Lung microvascular endothelial cell (primary cell): ENCODE measurements at regions not wholly inside any gene's neighbourhood (a gene's known extent, or its start where the extent isn't known, plus 50 kb on each side); places are given as distances from the start of the nearest gene placed in this dataset.
A peak's percentile ranks its signal among the peaks of the same experiment; 100 is the strongest.

ENCODE experiments used
- DNase-seq, 2 donors: peaks; one replicate each; pipeline versions ENCODE4 v3.0.0 to v3.0.0-alpha.2; 2010; ENCODE audit warnings: low read depth in 2 of 2

DNA sequence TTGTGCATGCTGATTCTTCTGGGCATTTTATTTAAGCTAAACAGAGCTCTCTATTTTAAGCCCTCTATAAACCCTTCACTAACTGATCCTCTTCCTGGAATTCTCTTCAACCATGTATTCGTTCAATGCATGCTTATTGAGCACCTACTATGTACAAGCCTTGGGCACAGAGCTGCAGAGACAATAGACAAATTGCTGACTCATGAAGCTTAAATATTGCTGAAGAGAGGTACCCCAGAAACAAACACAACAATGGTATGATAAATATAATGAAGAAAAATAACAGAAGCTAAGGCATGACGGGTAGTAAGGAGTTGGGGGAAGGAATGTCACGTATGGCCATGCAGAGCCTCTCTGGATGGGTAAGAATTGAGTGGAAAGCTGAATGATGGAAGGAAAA is 222.2 kb downstream of the PPARGC1A start:
- DNase-seq = no peak

DNA sequence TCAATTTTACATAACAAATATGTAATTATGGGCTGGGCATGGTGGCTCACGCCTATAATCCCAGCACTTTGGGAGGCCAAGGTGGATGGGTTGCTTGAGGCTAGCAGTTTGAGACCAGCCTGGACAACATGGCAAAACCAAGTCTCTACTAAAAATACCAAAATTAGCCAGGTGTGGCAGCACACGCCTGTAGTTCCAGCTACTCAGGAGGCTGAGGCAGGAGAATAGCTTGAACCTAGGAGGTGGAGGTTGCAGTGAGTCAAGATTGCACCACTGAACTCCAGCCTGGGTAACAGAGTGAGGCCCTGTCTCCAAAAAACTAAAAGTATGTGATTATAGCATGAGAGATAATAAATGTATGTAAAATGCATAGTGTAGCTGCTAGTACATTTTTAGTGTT is 229.0 kb downstream of the PPARGC1A start:
- DNase-seq = no peak

DNA sequence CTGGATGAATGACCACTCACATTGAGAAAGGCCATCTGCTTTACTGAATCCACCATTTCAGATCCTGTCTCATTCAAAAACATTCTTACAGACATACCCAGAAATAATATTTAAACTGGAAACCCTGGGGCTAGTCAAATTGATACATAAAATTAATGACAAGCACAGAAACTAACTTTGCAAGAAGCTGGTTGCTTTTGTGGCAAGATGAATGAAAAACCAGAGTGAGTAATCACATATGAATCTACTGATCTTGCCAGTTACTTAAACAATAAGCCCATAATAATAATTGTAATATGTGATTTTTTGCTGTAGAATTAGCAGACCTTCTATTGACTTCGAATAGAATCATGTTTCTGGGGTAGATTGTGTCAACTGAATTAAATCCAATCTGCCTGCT is 235.1 kb downstream of the PPARGC1A start:
- DNase-seq = no peak

DNA sequence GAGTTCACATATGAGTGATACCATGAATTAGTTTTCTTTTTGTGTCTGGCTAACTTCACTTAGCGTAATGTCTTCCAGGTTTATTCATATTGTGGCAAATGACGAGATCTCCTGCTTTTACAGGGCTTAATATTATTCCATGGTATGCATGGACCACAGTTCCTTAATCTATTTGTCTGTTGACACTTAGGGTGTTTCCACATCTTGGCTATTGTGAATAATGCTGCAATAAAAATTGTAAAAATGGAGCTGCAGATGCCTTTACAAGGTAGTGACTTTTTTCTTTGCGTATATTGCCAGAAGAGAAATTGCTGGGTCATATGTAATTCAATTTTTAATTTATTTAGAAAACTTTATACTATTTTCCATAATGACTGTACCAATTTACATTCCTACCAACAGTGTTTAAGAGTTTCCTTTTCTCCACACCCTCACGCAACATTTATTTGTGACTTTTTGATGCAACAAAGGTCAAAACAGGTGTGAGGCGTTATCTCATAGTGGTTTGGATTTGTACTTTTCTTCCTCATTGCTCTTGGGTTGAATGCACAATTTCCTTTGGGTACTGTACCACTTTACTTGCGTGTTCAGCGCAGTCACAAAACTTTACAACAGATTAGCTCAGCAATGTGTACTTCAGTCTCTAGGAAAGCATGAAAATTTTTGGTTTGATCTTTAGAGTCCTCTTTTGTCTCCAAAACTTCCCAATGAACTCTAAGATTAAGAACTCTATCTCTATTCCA is 240.8 kb downstream of the PPARGC1A start:
- no peak for DNase-seq

DNA sequence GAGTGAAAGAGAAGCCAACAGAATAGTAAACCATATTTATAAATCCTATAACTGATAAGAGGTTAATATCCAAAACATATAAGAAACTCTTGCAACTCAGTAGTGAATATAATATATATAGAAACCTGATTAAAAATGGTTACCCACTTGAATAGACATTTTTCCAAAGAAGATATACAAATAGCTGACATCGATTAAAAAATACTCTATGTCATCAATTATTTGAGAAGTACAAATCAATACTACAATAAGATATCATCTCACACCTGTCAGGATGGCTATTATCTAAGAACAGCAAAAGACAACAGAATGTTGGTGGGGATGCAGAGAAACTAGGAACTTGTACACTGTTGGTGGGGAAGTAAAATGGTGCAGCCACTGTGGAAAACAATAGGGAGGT is 254.4 kb downstream of the PPARGC1A start:
- DNase-seq = no peak

DNA sequence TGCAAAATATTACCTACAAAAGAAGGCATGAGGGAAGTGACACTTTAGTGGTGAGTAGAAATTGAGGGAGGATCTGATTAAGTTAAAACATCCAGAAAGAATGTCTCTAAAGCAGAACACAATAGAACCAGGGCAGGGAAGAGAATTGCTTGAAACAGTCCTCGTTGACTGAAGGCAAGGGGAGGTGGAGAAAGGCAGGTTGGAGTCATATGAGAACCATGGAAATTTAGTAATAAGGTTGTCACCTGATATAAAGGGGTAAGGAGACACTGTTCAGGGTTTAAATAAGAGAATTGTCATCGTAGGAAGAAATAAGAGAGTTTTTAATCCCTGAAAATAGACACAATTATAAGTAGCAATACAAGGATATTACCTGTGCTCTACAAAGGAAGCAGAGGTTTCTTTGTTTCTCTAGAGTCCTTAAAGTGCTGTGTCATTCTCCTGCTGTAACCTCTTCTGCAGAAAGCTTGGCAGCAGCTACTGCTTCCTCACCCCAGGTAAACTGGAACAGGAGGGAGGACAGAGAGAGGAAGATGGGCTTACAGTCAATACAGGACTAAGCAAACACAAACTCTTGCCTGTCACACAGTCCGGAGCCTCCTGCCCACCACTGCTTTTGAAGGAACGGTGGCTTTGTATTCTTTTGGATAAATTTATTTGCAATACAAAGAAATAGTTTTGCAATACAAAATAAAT is 258.4 kb downstream of the PPARGC1A start:
- no peak for DNase-seq

DNA sequence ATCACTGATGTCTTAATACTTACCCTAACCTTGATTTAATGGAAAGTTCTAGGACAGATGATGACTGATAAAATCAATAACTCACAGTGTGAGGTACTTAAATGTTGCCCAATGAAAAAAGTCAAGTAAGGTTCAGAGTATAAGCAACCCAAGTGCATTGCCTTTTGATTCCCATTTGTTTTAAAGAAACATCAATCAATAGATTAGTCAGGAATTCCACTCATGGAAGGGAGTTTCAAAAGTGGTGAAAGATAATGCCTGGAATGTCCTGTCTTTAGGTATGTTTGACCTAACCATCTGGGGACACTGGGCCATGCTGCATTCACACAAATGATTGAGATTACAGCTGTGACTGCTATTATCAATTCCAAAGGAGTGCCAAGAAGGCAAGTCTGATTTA is 259.7 kb downstream of the PPARGC1A start:
- no peak for DNase-seq

DNA sequence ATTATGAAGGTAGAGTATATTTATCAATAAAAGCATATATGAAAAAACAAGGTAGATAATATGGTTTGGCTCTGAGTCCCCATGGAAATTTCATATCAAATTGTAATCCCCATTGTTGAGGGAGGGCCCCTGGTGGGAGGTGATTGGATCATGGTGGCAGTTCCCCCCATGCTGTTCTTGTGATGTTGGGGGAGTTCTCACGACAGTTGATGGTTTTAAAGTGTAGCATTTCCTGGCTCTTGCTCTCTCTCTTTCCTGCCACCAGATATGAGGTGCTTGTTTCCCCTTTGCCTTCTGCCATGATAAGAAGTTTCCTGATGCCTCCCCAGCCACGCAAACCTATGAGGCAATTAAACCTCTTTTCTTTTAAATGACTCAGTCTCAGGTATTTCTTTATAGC is 260.4 kb downstream of the PPARGC1A start:
- no peak for DNase-seq

DNA sequence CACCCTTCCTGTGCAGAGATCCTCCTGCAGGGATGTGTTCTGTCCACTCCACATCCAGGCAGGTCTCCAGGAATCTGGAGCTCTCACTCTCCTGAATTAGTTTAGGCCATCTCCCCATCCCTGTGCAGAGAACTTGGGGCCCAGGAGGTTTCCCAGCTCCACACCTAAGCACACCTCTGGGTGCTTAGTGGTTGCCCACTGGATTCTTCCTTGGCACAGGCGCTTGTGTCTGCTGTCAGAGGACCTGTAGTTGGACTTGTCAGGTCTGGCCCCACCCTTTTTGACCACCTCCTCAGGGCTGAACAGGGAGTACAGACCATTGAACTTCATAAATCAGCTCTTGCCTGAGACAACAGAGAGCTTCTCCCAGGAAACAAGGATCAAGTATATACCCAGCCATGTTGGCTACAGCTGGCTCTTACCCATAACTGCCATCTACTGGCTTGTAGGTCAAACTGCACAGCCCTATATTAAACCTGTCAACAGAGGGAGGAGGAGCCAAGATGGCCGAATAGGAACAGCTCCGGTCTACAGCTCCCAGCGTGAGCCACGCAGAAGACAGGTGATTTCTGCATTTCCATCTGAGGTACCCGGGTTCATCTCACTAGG is 275.5 kb downstream of the PPARGC1A start:
- DNase-seq = peak in 1 of 2 donors; percentile 20

DNA sequence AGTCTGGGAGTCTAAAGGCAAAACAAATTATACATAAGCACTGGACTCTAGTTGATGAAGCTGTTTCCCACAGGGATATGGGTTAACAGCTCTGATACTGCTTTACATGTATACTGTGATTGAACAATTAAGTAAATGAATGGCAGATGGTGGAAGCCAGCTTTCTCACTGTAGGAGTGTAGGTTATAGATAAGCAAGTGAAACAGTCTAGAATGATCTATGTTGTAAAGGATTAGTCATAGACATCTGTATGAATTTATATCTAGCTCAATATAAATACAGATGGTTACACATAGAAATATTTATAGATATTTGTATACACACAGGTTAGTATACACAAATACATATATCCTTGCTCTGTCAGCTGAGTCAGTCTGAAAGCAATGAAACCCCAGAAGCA is 276.1 kb downstream of the PPARGC1A start:
- no peak for DNase-seq

DNA sequence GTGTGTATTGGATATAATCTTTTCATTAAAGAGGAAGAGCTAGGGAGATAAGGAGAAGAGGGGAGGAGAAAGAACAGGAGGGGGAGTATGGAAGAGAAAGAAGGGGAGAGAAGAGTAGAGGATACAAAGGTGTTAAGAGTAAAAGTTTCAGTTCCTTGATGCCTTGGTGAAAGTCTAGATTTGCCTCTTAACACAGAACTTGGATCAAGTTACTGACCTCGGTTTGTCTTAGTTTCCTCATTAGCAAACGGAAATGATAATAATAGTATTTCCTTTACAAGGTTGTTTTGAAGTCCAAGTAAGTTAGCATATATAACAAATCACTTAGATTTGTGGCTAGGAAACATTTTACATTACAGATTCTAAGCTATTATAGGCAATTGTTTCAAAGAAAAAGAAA is 287.1 kb downstream of the PPARGC1A start:
- DNase-seq = no peak

DNA sequence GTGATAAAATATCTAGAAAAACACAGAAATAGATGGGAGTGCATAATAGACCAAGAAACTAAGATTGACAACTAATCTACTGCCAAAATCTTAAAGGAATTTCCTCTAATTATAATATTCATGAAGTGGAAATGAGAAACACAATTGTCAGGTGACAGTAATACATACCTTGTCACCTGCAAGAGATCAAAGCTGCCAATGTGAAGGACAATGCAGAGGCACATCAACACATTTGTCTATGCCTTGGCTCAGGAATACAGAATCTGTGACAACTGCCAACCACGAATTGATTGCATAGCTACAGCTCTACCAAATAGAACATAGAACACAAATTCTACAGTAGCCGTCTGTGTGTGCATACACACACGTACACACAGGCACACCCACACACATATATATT is 295.7 kb downstream of the PPARGC1A start:
- no peak for DNase-seq

DNA sequence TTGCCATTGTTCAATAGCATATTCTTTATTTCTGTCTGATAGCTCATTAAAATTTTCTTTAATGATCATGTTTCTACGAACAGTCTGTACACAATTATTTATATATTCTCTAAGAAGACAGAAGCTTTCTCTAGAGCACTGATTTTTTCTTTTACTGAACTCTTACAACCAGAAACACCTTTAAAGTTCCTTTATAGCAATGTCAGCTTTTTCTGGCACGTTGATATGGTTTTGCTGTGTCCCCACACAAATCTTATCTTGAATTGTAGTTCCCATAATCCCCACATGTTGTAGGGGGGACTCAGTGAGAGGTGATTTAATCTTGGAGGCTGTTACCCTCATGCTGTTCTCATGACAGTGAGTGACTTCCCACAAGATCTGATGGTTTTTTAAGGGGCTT is 299.4 kb downstream of the PPARGC1A start:
- DNase-seq = no peak

DNA sequence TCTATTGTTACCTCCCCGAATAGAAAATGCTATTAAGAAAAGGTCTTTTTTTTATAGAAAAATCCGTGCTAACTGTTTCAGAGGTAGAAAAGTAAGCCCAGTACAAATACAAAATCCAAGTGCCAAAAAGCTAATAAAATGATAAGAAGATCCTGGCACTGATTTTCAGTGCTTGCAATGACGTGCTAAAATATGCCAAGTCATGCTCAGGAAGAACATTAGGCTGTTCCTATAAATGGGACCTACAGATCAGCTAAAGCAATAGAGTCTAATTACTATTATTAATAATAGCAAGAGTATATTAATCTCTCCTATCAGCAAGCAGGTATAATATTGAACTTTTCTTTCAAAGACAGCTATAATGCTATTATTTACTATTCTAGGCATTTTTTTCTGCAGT is 305.8 kb downstream of the PPARGC1A start:
- no peak for DNase-seq

DNA sequence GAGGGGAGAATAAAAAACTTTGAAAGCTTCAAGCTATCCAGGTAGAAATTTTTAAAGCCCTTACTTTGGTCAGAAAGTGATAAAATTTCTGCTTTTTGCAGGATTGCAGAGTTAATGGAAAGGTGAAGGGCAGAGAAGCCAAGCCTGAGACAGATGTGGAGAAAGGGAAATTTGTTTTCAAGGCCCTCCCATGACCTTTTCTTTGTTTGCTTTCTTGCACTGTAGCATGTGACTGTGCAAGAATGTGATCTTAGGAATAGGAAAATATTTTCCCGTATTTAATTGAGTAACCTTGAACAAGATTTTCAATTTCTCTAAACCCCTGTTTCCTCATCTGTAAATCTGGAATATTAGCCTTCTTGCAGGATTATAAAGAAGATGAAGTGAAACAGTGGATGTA is 307.2 kb downstream of the PPARGC1A start:
- no peak for DNase-seq

DNA sequence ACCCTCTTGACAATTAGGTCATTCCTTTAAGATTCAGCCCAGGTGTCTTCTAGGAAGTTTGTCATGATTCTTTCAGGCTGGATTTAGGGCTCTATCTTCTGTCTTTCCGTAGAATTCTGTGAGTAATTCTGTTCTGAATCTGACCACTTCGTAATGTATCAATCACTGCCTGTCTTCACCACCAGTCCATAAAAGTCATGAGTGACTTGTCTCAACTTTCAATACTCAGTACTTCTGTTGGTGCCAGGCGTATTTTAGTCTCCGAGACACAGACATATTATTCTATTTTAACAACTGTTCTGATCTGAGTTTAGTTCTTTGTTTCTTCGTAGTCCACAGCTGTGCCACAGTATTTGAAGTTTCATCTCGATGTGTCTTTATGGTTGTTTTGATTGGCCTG is 310.7 kb downstream of the PPARGC1A start:
- no peak for DNase-seq

DNA sequence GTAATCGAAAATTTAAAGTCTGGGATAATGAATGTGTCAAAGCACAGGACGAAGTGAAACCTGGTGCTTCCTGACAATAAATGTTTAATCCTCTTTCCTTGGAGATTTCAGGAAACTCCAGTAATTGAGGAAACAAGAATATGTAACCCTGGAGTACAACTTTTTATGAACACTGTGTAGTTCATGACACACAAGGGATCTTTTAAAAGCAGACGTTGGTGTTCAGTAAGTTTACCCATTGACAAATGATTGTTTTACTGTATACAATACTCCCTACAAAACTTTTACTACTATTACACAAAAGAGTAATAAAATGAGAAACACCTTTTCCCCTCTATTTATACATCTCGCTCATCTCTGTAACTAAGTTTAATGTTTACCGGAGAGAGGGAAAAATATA is 312.4 kb downstream of the PPARGC1A start:
- DNase-seq = no peak

DNA sequence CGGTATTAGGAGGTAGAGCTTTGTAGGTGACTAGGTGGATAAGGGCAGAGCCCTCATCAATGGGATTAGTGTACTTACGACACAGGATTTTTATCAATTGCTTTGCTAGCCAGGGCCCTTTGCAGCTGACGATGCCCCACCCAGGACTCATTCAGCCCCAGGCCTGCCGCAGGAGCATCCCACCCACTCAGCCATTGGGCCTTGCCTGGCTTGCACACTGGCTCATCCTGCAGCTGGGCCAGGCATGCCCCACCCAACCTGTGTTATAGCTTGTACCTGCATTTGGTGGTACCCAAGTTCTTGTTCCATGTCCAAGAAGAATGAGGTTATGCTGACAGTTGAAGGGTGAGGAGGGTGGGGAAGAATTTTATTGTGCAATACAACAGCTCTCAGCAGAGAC is 317.5 kb downstream of the PPARGC1A start:
- DNase-seq = no peak

DNA sequence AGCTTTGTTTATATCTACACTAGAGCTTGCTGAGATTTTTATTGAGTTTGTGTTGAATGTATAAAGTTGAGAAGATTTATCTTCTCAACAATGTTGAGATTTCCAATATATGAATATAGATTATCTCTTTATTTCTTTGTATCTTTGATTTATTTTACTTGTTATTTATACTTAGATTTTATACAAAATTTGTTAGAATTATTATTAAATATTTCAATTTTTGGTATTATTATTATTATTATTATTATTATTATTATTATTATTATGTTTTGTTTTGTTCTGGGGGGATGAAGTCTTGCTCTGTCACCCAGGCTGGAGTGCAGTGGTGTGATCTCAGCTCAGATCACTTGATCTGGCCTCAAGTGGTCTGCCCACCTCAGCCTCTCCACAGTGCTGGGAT is 322.5 kb downstream of the PPARGC1A start:
- DNase-seq = no peak

DNA sequence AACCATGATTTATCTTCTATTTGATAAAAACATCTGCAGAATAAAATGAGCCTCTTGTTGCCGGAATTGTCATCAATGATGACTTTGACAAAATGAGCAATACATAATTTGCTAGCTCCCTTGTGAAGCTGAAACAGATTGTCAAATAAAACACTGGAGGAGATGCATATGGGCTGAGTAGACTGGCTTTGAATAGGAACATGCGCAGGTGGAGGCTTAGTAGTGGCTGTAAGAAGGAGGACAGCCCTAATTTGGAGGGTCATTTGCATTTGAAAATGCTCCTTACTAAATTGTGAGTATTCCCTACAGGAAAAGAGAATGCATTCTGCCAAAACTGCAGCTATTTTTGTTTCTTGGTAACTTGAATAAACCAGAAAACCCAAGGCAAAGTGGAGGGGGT is 329.1 kb downstream of the PPARGC1A start:
- no peak for DNase-seq

DNA sequence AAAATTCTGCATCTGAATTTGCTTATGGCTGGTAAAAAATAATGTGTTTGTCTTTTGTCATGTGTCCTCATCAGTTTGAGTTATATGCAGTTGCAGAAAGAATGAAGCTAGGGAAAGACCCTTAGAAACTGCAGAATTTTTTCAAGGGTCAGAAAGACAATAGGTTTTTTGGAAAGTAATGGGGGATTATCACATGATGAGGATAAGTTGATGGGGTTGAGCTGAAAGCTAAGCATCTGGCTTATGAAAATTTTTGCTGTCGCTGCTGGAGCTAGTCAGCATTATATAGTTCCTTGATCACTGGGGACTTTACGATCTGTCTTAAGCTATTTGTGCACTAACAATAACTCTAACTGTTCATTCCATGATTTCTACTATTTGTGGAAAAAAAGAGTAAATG is 331.7 kb downstream of the PPARGC1A start:
- DNase-seq = no peak

DNA sequence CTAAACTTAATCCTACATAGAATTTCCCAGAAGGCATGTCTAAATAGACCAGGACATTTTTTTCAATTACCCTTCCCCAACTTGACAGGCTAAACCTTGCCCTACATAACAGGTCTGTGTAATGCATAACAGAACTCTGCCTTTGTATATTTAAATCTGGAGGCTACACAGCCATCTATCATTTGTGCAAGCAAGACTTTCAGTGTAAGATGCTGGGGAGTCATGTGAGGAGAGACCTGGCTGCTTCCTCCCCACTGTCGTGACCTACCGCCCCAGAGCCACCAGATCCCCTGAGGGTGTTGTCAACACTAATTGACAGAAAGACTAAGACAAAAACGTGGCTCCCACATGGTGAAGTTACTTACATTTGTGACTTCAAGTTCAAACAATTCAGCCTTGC is 342.2 kb downstream of the PPARGC1A start:
- DNase-seq = no peak

DNA sequence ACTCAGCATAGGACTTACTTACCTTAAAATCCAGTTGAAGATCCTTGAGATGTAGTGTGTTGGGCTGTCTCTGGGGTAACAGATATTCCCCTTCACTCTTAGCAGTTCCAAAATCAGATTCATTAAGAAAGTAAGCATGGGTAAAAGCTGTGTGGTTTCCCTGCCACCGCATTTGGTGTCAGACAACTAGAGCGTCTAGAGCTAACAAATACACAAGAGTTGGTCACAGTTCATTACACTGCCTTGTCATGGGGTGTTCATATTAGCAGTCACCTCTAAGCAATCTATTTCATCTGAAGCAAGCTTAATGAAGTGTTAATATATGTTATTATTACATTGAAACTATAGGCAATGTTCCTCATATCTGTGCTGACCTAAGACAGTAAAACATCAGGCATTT is 342.8 kb downstream of the PPARGC1A start:
- no peak for DNase-seq
